NCI-H2029 treated with DMSO at 0.1 percent for 48 hours (cell line): ENCODE measurements at regions not wholly inside any gene's neighbourhood (a gene's known extent, or its start where the extent isn't known, plus 50 kb on each side); places are given as distances from the start of the nearest gene placed in this dataset.

Experiments used
- DNase-seq: peaks from one replicate; lab custom pipeline; 2025; lab: John Stamatoyannopoulos, UW

DNA sequence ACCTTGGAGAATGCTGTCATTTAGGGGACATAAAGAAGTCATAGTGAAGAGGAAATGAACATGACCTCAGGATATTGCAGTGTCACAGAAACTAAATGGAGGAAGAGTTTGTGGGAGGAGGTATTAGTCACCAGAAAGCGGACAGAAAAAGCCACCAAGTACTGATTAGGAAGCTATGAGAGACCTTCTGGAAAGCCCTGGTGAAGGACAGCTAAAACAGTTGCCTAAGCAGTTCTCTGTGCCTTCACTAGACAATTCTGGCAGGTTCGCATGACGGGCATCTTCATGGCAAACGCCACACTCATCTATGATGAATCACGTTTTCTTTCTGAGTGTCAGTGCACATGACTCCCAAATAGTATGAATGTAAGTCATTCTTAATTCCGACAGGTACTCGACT lies 325.8 kb downstream of the C11orf87 start:
- no peak for DNase-seq

DNA sequence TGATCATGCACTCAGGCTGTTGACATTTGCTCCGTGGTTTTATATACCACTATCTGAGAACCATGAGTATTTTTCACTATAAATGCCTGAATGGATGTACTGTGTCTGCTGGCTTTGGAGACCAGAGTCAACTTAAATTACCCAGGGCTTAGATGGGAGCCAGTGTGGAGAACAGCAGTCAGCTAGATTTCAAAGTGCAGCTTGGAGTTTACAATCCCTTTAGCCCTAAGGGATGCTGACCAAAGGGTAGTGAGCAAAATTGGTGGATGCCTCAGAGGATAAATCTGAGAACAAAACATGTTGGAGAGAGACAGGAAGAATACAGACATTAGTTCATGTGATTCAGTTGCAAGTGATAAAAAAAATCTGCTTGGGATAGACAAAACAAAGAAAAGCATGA lies 327.5 kb downstream of the C11orf87 start:
- no peak for DNase-seq

DNA sequence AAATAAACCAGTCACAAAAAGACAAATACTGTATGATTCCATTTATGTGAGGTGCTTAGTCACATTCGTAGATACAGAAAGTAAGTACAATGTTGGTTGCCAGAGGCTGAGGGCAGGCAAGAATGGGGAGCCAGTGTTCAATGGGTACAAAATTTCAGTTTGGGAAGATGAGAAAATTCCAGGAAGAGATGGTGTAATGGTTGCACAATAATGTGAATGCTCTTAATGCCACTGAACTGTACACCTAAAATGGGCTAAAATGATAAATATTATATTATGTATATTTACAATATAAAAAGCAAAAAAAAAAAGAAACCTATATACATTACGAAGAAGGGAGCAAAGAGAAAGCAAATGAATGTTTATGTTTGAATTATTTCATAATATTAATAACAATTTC lies 329.0 kb downstream of the C11orf87 start:
- DNase-seq: no peak

DNA sequence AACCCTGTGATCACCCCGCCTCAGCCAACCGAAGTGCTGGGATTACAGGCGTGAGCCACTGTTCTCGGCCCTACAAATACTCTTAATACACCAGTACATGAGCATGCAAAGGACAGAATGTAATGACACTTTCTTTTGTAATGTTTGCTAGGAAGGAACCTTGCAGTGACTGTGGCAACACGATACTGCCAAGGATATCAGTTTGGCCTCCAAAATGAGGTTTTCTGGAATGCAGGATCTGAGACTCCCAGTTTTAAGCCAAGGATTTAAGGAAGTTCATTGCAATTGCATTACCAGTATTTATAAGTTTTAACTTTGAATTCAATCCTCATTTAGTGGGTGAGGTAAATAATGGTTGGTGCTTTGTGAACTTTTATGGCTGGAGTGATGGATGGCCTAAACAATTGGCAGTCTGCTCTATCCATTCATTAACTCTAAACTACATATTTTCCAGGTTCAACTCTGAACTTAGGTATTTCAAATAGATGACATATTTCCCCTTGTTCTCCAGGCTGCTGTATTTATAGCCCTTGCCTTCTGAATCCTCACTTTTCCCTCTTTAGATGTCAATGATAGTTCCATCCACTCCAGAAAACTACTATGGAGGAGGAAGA lies 330.3 kb downstream of the C11orf87 start:
- no peak for DNase-seq

DNA sequence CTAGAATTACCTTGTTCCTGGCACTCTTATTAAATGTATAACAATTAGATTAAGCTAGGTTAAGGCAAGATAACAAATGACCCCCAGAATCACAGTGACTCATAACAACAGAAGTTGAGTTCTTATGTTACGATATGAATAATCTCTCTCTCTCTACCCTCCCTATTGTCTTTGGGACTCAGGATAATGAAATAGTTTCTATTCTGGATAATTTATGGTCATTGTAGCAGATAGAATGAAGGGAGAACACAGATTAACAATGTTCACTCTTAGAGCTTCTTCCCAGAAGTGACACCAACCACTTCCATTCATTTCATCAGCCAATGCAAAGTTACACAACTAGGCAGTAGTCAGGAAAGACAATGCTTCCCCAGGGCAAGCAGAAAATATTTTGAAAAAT lies 334.5 kb downstream of the C11orf87 start:
- DNase-seq: no peak

DNA sequence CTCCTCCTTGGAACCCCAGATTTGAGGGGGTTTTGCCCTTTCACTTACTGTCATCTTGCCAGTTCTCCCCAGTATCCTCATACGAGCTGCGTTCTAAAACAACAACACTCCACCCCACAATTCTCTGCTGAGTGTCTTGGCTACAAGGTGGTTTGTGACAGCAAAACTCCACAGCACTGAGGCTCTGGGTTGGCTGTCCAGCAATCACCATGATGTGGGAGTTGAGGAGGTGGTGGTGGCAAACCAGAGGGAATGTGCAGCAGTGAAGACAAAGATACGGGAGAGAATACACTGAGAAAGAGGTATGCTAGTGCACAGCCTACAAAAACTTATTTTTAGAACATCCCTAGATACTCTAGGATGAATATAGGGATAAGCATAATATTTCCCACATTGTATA lies 335.0 kb downstream of the C11orf87 start:
- DNase-seq: no peak

DNA sequence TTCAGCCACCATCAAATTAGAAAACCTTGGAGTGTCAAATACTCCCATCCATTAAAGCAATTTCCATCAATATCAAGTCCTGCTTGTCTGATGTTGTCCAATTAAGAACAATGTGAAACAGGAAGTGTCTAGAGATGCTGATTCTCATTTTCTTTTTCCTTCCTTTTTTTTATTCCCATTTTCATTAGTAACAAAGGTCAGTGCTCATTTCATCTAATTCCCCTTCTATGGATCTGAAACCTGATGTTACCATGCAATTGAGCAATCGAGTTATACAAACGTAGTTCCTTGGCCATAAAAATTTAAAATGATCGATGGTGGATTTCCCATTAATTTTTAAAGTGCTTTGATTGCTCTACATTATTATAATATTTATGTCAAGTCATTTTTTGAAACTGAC lies 330.6 kb upstream of the ZC3H12C start:
- DNase-seq: no peak

DNA sequence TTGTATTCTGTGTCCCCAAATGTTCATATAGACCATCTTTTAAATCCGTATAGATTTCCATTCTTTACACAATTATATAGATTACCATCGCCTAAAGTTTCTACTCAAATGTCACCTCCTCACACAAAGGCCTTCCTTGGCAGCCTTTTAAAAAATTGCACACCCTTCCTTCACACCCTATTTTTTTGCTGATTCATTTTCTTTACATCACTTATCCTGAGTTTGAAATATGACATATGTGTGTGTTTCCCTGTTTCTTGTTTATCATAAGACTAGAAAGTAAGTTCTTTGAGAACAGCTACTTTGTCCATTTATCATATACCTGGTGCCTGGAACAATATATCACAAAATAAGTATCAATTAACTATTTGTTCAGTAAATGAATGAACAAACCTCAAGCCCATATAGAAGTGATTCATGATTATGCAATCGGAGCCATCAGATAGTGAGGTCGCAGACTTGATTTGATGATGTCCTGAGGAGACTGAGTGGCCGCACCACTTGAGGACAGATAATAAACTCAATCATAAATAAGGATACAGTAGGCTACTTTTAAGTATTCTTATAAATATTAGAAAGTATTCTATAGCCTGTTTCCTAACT lies 327.4 kb upstream of the ZC3H12C start:
- DNase-seq: no peak

DNA sequence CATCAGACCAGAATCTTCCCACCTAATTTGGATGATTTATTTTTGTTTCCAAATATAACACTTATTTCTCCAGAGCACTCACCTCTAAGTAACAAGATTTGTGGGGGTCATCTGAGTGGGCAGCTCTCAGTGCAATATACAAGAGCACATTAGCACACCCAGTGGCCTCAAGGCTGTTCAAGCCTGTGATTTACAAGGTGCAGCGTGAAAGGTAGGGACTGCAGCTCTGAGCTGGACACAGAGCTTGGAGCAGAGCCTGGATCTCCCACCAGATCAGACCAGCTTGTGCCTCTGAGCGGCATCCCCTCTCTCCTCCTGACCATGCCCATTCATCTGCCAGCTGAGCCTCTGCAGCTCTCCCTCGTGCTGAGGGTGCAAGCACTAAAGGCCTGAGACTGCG lies 323.3 kb upstream of the ZC3H12C start:
- DNase-seq: no peak

DNA sequence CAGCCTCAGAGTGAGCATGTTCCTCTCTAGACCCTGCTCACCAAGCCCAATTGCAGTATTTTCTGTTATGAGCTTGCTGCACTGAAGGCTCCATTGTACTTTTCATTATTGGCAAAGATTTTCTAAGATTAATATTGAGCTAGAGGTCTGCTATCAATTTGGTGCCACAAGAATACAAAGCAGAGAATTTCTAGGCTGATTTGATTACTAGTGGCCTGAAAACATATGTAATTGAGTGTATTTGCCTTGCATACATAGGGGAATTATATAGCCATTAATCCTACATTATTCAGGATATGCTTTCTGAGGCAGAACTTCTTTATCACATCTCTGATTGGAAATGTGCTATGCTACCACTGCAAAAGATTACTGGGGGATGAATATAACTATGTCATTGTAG lies 322.9 kb upstream of the ZC3H12C start:
- no peak for DNase-seq

DNA sequence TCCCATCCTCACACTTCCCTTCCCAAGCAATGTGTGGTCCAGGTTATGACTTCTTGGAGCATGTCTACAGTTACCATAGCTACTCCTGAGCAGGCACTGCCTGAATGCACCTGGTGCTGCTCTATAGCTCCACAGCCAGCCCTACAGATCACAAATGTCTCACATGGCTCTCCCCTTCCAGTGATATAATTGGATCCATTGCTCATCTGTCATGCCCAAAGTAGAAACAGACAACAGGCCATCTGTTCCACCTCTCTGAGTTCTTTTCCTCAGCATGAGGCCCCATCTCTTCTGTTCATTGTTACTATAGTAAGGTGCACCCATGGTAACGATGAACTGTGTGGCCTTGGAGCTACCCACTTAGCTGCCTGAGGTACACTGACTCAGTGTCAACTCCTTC lies 320.3 kb upstream of the ZC3H12C start:
- DNase-seq: no peak

DNA sequence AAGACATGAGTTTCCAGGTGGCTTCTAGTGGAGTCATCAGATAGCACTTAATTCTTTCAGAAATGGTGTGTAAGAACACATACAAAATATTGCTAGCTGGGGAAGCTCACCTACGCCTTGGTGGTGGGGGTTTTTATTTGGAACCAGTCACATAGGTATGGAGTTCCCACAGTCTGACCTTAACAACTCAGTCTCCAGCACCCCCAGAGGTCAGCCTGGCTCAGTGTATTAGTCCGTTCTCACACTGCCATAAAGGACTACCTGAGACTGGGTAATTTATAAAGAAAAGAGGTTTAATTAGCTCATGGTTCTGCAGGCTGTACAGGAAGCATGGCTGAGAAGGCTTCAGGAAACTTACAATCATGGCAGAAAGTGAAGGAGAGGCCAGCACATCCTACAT lies 317.5 kb upstream of the ZC3H12C start:
- no peak for DNase-seq

DNA sequence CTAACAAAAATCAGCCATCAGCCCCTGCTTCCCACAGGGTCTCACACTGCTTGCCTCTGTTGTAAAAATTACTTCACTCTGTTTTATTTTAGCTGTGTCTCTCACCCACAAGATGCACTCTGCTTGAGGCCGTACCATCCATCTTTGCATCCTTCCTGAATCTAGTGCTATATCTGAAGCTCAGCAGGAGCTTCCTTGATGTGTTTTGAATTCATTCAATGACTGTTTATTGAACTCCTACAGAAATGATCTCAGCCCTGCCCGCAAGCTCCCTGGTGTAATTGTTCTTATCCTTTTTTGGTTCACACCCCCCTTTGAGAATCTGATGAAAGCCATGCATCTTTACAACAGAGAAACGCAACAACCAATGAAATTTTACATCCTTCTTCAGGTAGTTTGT lies 310.2 kb upstream of the ZC3H12C start:
- no peak for DNase-seq

DNA sequence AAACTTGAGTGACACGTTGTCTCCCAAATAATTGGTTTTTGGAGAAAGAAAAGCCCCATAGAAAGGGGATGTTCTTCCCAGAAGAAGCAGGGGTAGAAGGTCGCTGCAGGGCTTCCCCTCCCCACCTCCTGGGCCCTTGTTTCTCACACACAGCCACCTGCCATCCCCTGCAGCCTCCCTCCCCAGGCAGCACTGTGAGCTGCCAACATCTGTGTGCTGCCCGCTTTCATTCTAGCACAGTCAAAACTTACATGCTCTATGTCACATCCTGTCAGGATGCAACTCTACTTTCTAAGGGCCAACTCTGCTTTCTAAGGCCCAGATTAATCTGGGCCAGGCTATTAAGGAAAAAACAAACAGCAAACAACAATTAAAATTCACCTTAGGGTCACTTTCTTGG lies 309.4 kb upstream of the ZC3H12C start:
- no peak for DNase-seq

DNA sequence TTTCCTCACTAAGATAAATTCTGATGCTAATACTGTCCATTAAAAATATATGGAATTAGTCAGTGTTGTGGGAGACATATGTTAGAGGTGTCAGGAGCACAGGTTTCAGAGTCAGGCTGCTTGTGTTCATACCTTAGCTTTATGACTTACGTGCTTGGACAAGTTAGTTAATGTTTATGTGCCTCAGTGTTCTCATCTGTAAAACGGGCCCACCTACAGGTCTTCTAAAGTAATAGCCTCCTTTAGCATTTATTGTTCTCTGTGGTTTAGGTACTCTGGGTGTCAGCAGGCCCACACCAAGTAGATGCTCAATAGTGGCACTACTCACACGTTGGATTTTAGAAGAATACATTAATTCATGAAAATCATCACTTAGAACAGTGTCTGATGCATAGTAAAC lies 308.7 kb upstream of the ZC3H12C start:
- no peak for DNase-seq

DNA sequence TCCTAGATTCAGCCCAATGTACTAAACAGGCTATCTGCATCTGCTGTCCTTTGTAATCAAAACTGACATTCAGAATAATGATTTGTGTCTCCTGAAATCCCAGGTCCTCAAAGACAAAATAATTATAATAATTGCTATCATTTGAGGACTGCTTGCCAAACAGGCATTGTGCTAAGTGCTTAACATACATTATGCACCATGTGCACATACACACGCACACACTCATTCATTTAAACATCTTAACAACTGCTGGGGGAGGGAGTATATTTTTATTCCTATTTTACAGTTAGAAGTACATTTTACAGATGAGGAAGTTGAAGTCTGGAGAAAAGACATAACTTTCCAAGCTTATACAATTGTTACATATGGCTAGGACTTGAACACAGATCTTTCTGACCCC lies 308.0 kb upstream of the ZC3H12C start:
- no peak for DNase-seq

DNA sequence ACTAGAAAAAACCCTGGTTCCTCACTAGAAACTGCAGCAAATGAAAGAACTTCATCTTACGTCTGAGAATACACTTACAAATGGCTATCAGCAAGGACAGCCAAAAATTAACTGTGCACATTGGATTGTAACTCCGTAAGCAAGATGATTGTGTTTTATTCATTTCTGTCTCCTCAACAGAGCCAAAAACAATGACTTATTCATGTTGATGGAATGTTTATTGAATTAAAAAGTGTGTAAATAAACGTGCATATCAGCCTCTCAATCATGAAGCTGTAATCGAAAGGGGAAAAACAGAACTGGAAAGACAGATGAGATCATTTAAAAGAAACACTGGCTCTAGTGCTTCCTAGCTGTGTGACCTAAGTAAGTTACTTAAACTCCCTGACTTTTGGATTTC lies 307.5 kb upstream of the ZC3H12C start:
- DNase-seq: no peak

DNA sequence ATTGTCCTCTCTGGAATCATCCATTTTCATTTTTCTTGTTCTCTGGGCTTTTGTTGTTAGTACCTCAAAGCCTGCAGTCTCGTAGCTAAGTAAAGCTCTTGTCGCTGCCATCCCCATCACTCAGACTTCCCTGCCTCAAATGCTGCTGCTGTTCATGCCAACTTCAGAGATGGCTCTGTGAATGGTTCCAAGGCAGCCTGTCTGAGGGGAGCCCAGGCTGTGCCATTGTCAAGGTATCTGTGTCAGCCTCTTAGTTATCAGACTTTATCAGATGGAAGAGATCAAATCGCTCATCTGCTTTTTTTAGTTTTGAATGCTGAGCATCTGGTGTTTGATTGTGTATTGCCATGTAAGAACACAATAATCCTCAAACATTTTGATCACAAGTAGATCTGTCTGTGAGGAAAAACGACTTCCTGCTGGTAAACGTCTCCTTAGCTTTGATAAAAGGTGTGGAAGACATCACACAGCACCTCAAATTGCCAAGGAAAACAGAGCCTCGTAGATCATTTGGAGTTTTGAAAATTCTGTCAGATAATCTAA lies 304.2 kb upstream of the ZC3H12C start:
- DNase-seq: no peak

DNA sequence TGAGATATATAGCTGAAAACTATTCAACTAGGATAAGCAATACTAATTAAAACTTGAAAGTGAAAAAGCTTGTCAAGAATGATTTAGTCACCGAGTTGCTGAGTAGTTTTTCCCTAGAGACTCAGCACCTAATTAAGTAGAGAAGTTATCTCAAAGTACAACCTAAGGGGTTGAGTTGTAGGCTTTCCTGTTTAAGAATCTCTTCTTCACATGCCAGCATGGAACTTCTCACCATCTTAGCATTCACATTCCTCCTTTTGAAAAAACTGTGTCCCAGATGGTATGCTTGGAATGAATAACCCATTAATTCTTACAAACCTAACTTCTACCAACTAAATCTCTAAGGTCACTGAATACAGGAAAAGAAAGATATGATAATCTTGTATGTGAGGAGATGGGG lies 303.3 kb upstream of the ZC3H12C start:
- DNase-seq: no peak

DNA sequence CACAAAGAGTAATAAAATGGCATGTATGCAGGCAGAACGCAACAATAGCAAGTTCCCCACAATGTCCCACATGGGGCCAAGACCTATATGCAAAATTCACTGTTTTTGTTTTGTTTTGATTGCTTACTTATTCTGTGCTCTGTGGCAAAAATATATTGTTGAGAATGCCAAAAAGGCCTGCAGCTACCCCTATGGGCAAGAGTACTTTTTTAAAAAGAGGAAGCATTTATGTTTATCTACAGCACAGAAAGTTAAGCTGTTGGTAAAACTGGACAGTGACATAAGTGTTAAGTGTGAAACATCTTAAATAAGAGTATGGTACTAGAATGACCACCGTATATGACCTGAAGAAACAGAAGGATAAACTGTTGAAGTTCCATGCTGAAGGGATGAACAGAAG lies 301.9 kb upstream of the ZC3H12C start:
- DNase-seq: no peak

DNA sequence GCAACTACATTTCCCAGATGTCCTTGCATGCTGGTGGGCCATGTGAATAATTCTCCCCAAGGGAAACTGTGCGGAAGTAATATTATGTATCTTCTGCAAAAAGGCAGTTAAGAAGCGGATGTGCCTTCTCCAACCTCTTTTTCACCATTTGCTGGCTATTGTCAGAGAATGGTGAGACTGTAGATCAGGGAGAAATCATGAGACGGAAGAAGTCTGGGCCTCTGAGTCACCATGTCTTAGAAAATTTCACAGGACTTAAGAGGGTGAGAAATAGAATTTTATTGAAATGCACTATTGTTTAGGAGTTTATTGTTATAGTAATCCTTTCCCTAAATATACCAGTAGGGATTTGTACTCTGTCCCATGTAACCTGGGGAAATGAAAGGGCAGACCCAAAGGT lies 298.7 kb upstream of the ZC3H12C start:
- no peak for DNase-seq

DNA sequence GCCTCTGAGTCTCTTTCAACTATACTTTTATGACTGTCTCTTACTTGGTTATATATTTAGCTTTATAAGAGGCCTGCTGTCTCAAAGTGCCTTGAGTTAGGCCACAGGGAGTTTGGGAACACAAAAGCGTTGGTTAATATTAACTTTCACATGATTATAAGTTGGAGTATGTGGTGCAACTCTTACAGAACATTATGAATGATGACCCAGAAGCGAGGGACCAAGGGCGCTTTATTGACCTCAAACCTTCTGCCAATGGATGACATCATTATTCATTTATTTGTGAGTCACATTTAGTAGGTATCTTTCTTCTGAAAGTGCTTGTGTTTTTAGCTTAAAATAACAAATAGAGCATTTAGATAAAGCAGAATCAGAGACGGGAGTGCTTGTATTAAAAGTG lies 298.0 kb upstream of the ZC3H12C start:
- DNase-seq: no peak

DNA sequence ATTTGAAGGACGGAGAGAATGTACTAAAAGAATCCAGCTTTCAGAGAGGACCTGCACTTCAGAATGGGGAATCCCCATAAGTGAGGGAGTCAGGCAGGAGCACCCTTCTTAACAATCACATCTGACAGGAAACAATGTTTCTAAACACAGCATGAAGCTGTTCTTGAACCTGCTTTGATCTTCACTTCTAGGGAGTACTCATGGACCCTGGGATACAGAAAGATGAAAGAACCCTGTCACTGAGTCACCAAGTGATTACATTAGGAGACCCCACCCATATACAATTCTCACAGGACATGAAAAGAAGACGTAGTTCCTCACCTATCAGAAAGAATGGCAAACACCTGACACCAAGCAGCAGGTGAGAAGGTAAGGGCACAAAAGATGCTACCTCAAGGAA lies 296.9 kb upstream of the ZC3H12C start:
- DNase-seq: no peak

DNA sequence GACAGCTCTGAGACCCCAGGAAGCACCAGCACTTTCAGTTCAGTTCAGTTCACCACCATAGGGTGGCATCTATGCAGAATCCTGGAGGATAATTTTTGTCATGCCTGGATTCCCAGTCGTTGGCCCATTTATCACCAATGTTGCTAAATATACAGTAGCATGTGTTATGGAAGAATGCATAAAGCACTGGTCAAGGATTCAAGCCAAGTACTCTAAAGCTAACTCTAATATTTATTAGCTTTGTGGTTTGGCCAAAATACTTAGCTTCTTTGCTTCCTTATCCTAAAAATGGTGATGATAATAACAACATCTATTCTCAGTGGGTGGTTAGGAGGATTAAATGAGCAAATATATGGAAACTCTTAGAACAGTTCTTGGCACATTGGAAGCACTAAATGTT lies 294.7 kb upstream of the ZC3H12C start:
- DNase-seq: no peak
